HG03520 (cell line): ENCODE measurements at regions not wholly inside any gene's neighbourhood (a gene's known extent, or its start where the extent isn't known, plus 50 kb on each side); places are given as distances from the start of the nearest gene placed in this dataset.
"Not testable (repeated sequence)": the region's sequence is repeated elsewhere in the genome, so short reads cannot be mapped to it uniquely, and the experiment has no call there.

Experiments
- ATAC-seq: cut with Tn5 transposase; IDR thresholded peaks from one replicate; pipeline ENCODE4 v1.9.1; 2021; ENCODE audit warnings: mild to moderate bottlenecking, moderate library complexity; ENCODE audit not compliant: unreplicated experiment

GRCh38 chr11:67780056-67780455 is 105.6 kb upstream of the ALDH3B2 start:
- ATAC-seq: no peak

DNA sequence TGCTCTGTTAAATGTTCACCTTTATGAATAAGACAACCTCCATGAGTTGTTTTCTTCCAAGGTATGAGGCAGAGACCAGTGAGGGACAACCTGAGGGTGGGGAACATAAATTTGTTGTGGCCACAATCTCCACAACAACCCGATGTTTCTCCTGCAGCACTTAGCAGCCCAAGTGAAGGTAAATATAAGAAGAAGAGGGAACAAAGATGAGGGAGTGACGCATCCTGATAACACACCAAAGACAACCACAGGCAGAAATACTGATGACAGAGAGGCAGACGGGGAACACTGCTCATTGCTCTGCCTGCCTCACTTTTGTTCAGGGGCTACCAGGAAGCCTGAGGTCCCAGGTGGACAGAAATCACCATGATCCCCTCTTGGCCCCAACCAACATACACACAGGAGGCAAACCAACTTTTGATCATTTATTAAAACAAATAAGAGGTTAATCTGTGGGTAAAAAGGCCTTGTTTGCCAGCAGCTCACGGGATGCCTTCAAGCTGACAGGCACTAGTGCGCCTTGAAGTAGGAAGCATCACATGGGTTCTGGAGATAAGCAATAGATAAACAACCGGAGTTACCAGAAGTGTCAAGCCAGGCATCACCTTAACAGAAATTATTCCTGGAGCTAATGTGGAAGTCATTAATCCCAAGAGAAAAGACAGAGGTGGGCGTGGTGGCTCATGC is 104.9 kb upstream of the ALDH3B2 start:
- ATAC-seq: not testable (repeated sequence)

DNA sequence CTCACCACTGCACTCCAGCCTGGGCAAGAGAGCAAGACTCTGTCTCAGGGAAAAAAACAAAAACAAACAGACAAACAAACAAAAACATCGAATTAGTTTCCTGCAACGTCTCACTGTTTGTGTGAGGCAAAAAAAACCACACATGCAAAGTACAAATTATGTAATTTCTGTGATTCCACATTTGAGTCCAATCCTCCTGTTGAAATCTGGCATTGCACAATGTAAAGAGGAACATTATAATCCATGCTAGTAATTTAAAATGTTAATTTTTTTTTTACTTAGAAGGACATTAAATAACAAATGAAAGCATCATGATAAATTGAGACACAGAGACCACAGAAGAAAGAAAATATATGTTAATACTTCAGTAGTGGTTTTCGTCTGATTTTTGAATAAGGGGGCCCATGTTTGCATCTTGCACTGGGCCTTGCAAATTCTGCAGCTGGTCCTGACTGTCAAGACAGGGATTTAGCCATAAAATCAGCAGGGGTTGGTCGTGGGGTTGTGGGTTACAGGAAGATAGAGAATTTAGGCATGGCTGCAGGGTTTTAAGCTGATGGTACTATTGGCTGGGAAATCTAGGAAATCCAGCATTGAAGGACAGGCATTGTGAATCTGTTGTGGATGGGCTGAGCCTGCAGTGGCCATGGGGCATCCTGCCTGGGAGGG is 102.6 kb upstream of the ALDH3B2 start:
- no peak for ATAC-seq

- ATAC-seq: not testable (repeated sequence)
Observed at GRCh38 chr11:67774175-67774574, 99.8 kb upstream of the ALDH3B2 start.

DNA sequence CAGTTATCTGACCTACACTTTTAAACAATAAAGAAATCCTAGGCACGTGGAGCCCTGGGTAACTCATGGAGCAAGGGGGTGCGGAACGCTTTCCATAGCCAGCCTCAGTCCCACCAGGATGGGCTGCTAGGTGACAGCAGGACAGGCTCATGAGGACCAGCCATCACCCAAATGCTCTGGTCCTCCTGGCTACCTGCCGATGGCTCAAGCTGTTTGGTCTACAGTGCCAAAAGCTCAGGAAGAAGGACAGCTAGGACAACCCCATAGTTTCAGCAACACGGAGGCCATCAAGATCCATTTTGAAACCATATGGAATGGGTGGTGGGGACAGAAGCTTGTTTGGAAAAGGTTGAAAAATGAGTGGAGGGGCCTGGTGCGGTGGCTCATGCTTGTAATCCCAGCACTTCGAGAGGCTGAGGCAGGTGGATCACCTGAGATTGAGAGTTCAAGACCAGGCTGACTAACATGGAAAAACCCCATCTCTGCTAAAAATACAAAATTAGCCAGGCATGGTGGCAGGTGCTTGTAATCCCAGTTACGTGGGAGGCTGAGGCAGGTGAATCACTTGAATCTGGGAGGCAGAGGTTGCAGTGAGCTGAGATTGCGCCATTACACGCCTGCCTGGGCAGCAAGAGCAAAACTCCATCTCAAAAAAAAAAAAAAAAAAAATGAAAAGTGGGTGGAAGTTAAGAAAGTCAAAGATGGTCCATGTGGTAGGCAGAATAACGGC is 93.7 kb upstream of the ALDH3B2 start:
- not testable (repeated sequence) for ATAC-seq

DNA sequence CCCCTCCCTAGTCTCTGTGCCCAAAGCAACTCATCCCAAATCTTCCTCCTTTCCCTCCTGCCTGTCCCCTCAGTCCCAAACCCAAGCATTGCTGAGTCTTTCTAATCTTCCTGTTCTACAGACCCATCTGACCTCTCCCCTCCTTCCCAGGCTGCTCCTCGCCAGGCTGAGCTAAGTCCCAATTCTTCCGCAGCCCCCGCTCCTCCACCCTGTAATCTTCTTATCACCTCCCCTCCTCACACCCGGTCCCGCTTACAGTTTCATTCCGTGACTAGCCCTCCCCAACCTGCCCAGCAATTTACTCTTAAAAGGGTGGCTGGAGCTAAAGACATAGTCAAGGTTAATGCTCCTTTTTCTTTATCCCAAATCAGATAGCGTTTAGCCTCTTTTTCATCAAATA is 86.8 kb upstream of the ALDH3B2 start:
- not testable (repeated sequence) for ATAC-seq

DNA sequence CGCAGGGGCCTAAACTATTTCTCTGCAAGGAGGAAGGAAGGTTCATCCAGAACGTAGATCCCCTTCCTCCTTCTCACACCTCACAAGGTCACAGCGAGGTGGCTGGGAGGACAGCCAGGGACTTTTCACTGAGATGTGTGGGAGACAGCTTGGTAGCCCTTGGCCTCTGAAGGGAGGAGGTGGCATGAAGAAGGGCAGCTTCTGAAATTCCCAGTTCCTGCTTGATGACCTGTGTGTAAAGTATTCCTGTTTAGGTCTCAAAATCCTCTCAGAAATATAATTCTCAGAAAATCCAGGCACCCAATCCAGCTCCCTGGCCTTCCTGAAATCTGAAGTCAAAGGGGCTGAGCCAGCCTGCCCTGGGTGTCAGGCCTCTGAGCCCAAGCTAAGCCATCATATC is 84.9 kb upstream of the ALDH3B2 start:
- not testable (repeated sequence) for ATAC-seq

DNA sequence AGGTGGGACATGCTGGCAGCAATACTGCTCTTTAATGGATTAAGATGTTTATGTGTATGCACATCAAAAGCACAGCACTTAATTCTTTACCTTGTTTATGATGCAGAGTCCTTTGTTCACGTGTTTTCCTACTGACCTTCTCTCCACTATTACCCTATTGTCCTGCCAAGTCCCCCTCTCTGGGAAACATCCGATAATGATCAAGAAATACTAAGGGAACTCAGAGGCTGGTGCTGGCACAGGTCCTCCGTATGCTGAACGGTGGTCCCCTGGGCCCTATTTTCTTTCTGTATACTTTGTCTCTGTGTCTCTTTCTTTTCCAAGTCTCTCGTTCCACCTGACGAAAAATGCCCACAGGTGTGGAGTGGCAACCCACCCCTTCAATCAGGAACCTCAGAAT is 84.0 kb upstream of the ALDH3B2 start:
- ATAC-seq: not testable (repeated sequence)

DNA sequence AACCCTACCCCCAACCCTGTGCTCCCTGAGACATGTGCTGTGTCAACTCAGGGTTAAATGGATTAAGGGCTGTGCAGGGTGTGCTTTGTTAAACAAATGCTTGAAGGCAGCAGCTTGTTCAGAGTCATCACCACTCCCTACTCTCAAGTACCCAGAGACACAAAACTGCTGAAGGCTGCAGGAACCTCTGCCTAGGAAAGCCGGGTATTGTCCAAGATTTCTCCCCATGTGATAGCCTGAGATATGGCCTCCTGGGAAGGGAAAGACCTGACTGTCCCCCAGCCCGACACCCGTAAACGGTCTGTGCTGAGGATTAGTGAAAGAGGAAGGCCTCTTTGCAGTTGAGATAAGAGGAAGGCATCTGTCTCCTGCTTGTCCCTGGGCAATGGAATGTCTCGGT is 83.6 kb upstream of the ALDH3B2 start:
- not testable (repeated sequence) for ATAC-seq

DNA sequence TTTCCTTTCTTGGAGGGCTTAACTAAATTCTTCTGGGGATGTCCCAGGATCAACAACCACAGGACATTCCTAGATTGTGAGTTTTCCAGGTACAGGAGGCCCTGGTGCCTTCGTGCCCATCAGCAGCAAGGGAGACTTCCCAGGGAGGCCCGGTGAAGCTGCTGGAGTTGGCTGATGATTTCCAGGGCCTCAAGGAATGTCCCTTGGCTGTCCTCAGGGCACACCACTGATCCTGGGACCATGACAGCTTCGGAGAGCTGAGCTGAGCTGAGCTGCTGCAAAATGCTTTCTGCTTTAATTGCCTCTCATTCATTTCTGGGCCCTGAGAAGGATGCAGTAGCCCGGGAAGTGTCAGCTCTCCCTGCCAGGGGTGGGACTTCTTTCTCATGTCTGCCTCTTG is 79.4 kb upstream of the ALDH3B2 start:
- ATAC-seq: not testable (repeated sequence)

- ATAC-seq: no peak
Observed at GRCh38 chr11:67745181-67745726, 70.8 kb upstream of the ALDH3B2 start.

GRCh38 chr11:67744231-67744630 is 69.8 kb upstream of the ALDH3B2 start:
- not testable (repeated sequence) for ATAC-seq

DNA sequence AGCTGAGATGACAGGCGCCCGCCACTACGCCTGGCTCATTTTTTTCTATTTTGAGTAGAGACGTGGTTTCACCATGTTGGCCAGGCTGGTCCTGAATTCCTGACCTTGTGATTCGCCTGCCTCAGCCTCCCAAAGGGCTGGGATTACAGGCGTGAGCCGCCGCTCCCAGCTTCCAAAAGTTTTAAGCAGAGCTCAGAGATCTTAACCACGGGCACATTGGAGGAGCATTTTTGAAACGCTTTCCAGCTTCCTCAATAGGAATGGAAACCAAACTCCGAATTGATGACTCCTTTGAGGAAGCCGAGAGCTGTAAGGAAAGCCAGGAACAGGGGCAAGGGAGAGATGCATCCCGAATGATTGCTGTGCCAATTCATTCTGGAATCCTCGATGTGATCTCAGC is 63.8 kb upstream of the ALDH3B2 start:
- not testable (repeated sequence) for ATAC-seq

- ATAC-seq: not testable (repeated sequence)
Observed at GRCh38 chr11:67737562-67738080, 63.2 kb upstream of the ALDH3B2 start.

GRCh38 chr11:67732045-67732787 is 57.8 kb upstream of the ALDH3B2 start:
- no peak for ATAC-seq

- no peak for ATAC-seq
Observed at GRCh38 chr11:67731583-67731982, 57.2 kb upstream of the ALDH3B2 start.

GRCh38 chr11:67728163-67728571 is 53.7 kb upstream of the ALDH3B2 start:
- not testable (repeated sequence) for ATAC-seq

- ATAC-seq: not testable (repeated sequence)
Observed at GRCh38 chr11:67727066-67728040, 52.9 kb upstream of the ALDH3B2 start.
